BLaER1 treated with 17β-estradiol and CSF1 and Interleukin-3, amounts not matched to agents 10 nM and 100 nM (cell line): ENCODE measurements at regions not wholly inside any gene's neighbourhood (a gene's known extent, or its start where the extent isn't known, plus 50 kb on each side); places are given as distances from the start of the nearest gene placed in this dataset.

Experiments
- H3K27ac ChIP-seq, 11 experiments: shearing (Covaris generic); formaldehyde crosslinking; 2 replicates each; pipeline ENCODE4 v1.8.1; 2022
- H3K27me3 ChIP-seq, 11 experiments: shearing (Covaris generic); formaldehyde crosslinking; 2 replicates each; pipeline ENCODE4 v1.8.1; 2022
- H3K36me3 ChIP-seq, 11 experiments: shearing (Covaris generic); formaldehyde crosslinking; 2 replicates each; pipeline ENCODE4 v1.8.1; 2022
- H3K4me1 ChIP-seq, 10 experiments: shearing (Covaris generic); formaldehyde crosslinking; 2 replicates each; pipeline ENCODE4 v1.8.1; 2022
- H3K4me2 ChIP-seq, 11 experiments: shearing (Covaris generic); formaldehyde crosslinking; 2 replicates each; pipeline ENCODE4 v1.8.1; 2022
- H3K4me3 ChIP-seq, 10 experiments: shearing (Covaris generic); formaldehyde crosslinking; 2 replicates each; pipeline ENCODE4 v1.8.1; 2022
- H3K9ac ChIP-seq, 11 experiments: shearing (Covaris generic); formaldehyde crosslinking; 2 replicates each; pipeline ENCODE4 v1.8.1; 2022
- H3K9me3 ChIP-seq, 11 experiments: shearing (Covaris generic); formaldehyde crosslinking; replicated peaks in 1 of 11; 2 replicates each; pipeline ENCODE4 v1.8.1; 2022
- H4K20me1 ChIP-seq, 11 experiments: shearing (Covaris generic); formaldehyde crosslinking; 2 replicates each; pipeline ENCODE4 v1.8.1; 2022
- Cebpa-rat ChIP-seq, 11 experiments: shearing (Covaris generic); IDR thresholded peaks; 2 replicates each; pipeline ENCODE4 v1.8.1; 2022

- no peaks in the 10 kb centered on the region; a peak in 1 of 22 replicates for H4K20me1 ChIP-seq
- H3K4me2 ChIP-seq = no peak overlapping the region
- peaks cover 11 to 35% (median 18%) of the 10 kb centered on the region in 11 experiments; a peak in 20 of 22 replicates for H3K9me3 ChIP-seq
- peaks cover 0 to 20% (median 9%) of the 10 kb centered on the region in 10 experiments; a peak in 11 of 20 replicates for H3K4me1 ChIP-seq
- H3K4me3 ChIP-seq = no peak overlapping the region
- H3K9ac ChIP-seq = no peak overlapping the region
- H3K27me3 ChIP-seq = no peaks in the 10 kb centered on the region
- TF ChIP-seq Cebpa-rat (IDR thresholded peaks at IDR 0.05) = no peak
- H3K36me3 ChIP-seq = no peaks in the 10 kb centered on the region
- H3K27ac ChIP-seq = no peak overlapping the region
Measured at GRCh38 chr18:78764544-78764943, 215.1 kb upstream of the SALL3 start.

- no peak overlapping the region for H3K9ac ChIP-seq
- TF ChIP-seq Cebpa-rat (IDR thresholded peaks at IDR 0.05) = no peak
- H3K9me3 ChIP-seq = peaks cover 11 to 35% (median 18%) of the 10 kb centered on the region in 11 experiments; a peak in 20 of 22 replicates
- H3K4me1 ChIP-seq = peaks cover 0 to 18% (median 6%) of the 10 kb centered on the region in 10 experiments; a peak in 9 of 20 replicates
- no peaks in the 10 kb centered on the region for H3K27me3 ChIP-seq
- H4K20me1 ChIP-seq = no peaks in the 10 kb centered on the region; a peak in 1 of 22 replicates
- peak overlapping the region in 4 of 11 experiments; percentile 14 to 33 (median 27); a peak in 4 of 22 replicates for H3K4me2 ChIP-seq
- no peaks in the 10 kb centered on the region for H3K36me3 ChIP-seq
- no peak overlapping the region for H3K4me3 ChIP-seq
- no peak overlapping the region for H3K27ac ChIP-seq
Measured at GRCh38 chr18:78765142-78765541, 214.5 kb upstream of the SALL3 start.

- Histone ChIP-seq H3K4me2 (peak overlapping the region in 4 of 11 experiments; percentile 14 to 33 (median 27); a peak in 4 of 22 replicates), H3K4me1 (peaks cover 0 to 18% (median 6%) of the 10 kb centered on the region in 10 experiments; a peak in 9 of 20 replicates), H3K27ac (no peak overlapping the region), H3K9ac (no peak overlapping the region), H4K20me1 (no peaks in the 10 kb centered on the region; a peak in 1 of 22 replicates), H3K27me3 (no peaks in the 10 kb centered on the region), H3K9me3 (peaks cover 11 to 29% (median 18%) of the 10 kb centered on the region in 11 experiments; a peak in 20 of 22 replicates), H3K4me3 (no peak overlapping the region), H3K36me3 (no peaks in the 10 kb centered on the region)
- TF ChIP-seq Cebpa-rat (IDR thresholded peaks at IDR 0.05) = no peak
Measured at GRCh38 chr18:78765637-78766281, 213.9 kb upstream of the SALL3 start.

- Histone ChIP-seq H3K27me3 (no peaks in the 10 kb centered on the region), H3K27ac (no peak overlapping the region), H3K9me3 (peaks cover 10 to 19% (median 12%) of the 10 kb centered on the region in 11 experiments; a peak in 19 of 22 replicates), H3K36me3 (no peaks in the 10 kb centered on the region), H3K4me2 (no peak overlapping the region), H3K4me1 (peaks cover 0 to 18% (median 6%) of the 10 kb centered on the region in 10 experiments; a peak in 9 of 20 replicates), H4K20me1 (no peaks in the 10 kb centered on the region; a peak in 1 of 22 replicates), H3K4me3 (no peak overlapping the region), H3K9ac (no peak overlapping the region)
- no peak for TF ChIP-seq Cebpa-rat (IDR thresholded peaks at IDR 0.05)
Measured at GRCh38 chr18:78766651-78767533, 212.7 kb upstream of the SALL3 start.

GRCh38 chr18:78767648-78768071, 212.0 kb upstream of the SALL3 start:
- Histone ChIP-seq H3K4me2 (no peak overlapping the region), H3K9me3 (peaks cover 2 to 11% (median 5%) of the 10 kb centered on the region in 11 experiments; a peak in 19 of 22 replicates)
- no peak for TF ChIP-seq Cebpa-rat (IDR thresholded peaks at IDR 0.05)

GRCh38 chr18:78768221-78768620, 211.4 kb upstream of the SALL3 start:
- H3K9ac ChIP-seq = no peak overlapping the region
- H3K27me3 ChIP-seq = no peaks in the 10 kb centered on the region
- peaks cover 0 to 18% (median 6%) of the 10 kb centered on the region in 10 experiments; a peak in 9 of 20 replicates for H3K4me1 ChIP-seq
- peaks cover 0 to 5% (median 0%) of the 10 kb centered on the region in 11 experiments; a peak in 1 of 22 replicates for H4K20me1 ChIP-seq
- H3K4me2 ChIP-seq = no peak overlapping the region
- H3K36me3 ChIP-seq = no peaks in the 10 kb centered on the region
- no peak for TF ChIP-seq Cebpa-rat (IDR thresholded peaks at IDR 0.05)
- H3K27ac ChIP-seq = no peak overlapping the region
- H3K9me3 ChIP-seq = peaks cover 0 to 6% (median 0%) of the 10 kb centered on the region in 11 experiments; a peak in 7 of 22 replicates
- H3K4me3 ChIP-seq = no peak overlapping the region

More at GRCh38 chr18:78767648-78768071, 212.0 kb upstream of the SALL3 start:
- Histone ChIP-seq H3K9ac (no peak overlapping the region), H3K27ac (no peak overlapping the region), H3K4me3 (no peak overlapping the region), H4K20me1 (peaks cover 0 to 5% (median 0%) of the 10 kb centered on the region in 11 experiments; a peak in 1 of 22 replicates), H3K36me3 (no peaks in the 10 kb centered on the region), H3K4me1 (peaks cover 0 to 18% (median 6%) of the 10 kb centered on the region in 10 experiments; a peak in 9 of 20 replicates), H3K27me3 (no peaks in the 10 kb centered on the region)

GRCh38 chr18:78768656-78769501, 210.7 kb upstream of the SALL3 start:
- H3K4me3 ChIP-seq = no peak overlapping the region

More at GRCh38 chr18:78768656-78769501, 210.7 kb upstream of the SALL3 start:
- no peaks in the 10 kb centered on the region for H3K9me3 ChIP-seq
- no peaks in the 10 kb centered on the region for H3K27me3 ChIP-seq
- H3K27ac ChIP-seq = no peak overlapping the region; a peak in 2 of 22 replicates
- peaks cover 0 to 5% (median 0%) of the 10 kb centered on the region in 11 experiments; a peak in 1 of 22 replicates for H4K20me1 ChIP-seq
- peaks cover 0 to 18% (median 6%) of the 10 kb centered on the region in 10 experiments; a peak in 9 of 20 replicates for H3K4me1 ChIP-seq
- no peaks in the 10 kb centered on the region for H3K36me3 ChIP-seq
- 0 out of 22 replicates have a peak overlapping the region, but pooled peaks of 2 of the 11 experiments have one; percentile 5 to 9 for H3K9ac ChIP-seq
- peak overlapping the region in 3 of 11 experiments; percentile 7 to 41 (median 10); a peak in 1 of 22 replicates for H3K4me2 ChIP-seq
- TF ChIP-seq Cebpa-rat (IDR thresholded peaks at IDR 0.05) = no peak
